ENCODE measurements at regions not wholly inside any gene's neighbourhood (a gene's known extent, or its start where the extent isn't known, plus 50 kb on each side); places are given as distances from the start of the nearest gene placed in this dataset.

DNA sequence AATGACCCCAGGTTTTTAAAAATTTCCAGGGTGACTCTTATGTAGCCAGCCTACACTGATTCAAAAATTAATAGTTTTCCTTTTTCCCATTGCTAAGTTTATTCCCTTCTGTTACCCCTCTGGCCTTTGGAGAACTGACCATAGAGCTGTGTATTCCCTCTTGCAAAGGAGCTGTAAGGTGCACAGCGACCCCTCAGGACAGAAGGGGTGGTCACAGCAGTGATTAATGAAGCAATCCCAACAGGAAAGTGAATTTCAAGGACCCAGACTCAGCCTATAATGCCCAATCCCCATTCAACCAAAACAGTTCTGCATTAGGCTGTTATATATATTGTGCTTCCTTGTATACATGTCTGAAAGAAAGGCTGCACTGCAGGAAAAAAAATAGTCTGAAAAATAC, 147.1 kb downstream of the WT1 start:
- no peak for DNase-seq
- Histone ChIP-seq H3K79me2 (ENCODE audit: insufficient read depth, low read length) (no peaks in the 10 kb centered on the region), H3K4me2 (replicated peaks; ENCODE audit: extremely low read depth, low read length, poor library complexity, severe bottlenecking) (no peak overlapping the region), H3K36me3 (replicated peaks in 1 of 2; ENCODE audit: control insufficient read depth in 1 of 2, insufficient read depth in 2 of 2, low read length in 2 of 2) (no peaks in the 10 kb centered on the region), H3K4me3 (replicated peaks in 1 of 3; ENCODE audit: low read depth in 2 of 3, low read length in 3 of 3) (no peak overlapping the region), H3K27me3 (ENCODE audit: control insufficient read depth in 2 of 2, insufficient read depth in 2 of 2, low read length in 2 of 2) (no peaks in the 10 kb centered on the region), H4K20me1 (ENCODE audit: insufficient read depth, low read length) (no peaks in the 10 kb centered on the region), H3K4me1 (ENCODE audit: control insufficient read depth in 1 of 2, insufficient read depth in 2 of 2, low read length in 2 of 2) (no peaks in the 10 kb centered on the region), H2AFZ (ENCODE audit: insufficient read depth, low read depth, low read length, poor library complexity, severe bottlenecking) (no peak overlapping the region), H3K9ac (ENCODE audit: insufficient read depth, low read length, poor library complexity, severe bottlenecking) (no peak overlapping the region), H3K27ac (ENCODE audit: low read depth in 1 of 2, low read length in 2 of 2) (no peak overlapping the region), H3K9me3 (replicated peaks in 1 of 2; ENCODE audit: control insufficient read depth in 1 of 2, insufficient read depth in 1 of 2, low read length in 2 of 2) (no peaks in the 10 kb centered on the region)
- Mint-ChIP-seq H3K4me3 (no peak overlapping the region), H3K9me3 (peaks cover under 1 to 9% (median 3%) of the 10 kb centered on the region in 7 donors), H3K27ac (no peak overlapping the region), H3K27me3 (ENCODE audit: low read depth in 3 of 3) (peaks cover 1 to 12% (median 9%) of the 10 kb centered on the region in 3 donors), H3K4me1 (peaks cover 5% of the 10 kb centered on the region), H3K36me3 (no peaks in the 10 kb centered on the region)
- no CpG with 5 or more reads among the region's 1 CpG for WGBS (ENCODE audit: insufficient coverage)
- TF ChIP-seq, protein P1, sequence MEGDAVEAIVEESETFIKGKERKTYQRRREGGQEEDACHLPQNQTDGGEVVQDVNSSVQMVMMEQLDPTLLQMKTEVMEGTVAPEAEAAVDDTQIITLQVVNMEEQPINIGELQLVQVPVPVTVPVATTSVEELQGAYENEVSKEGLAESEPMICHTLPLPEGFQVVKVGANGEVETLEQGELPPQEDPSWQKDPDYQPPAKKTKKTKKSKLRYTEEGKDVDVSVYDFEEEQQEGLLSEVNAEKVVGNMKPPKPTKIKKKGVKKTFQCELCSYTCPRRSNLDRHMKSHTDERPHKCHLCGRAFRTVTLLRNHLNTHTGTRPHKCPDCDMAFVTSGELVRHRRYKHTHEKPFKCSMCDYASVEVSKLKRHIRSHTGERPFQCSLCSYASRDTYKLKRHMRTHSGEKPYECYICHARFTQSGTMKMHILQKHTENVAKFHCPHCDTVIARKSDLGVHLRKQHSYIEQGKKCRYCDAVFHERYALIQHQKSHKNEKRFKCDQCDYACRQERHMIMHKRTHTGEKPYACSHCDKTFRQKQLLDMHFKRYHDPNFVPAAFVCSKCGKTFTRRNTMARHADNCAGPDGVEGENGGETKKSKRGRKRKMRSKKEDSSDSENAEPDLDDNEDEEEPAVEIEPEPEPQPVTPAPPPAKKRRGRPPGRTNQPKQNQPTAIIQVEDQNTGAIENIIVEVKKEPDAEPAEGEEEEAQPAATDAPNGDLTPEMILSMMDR (IDR thresholded peaks at IDR 0.05): no peak
- intact Hi-C loops (cut with micrococcal nuclease): no loop called here

DNA sequence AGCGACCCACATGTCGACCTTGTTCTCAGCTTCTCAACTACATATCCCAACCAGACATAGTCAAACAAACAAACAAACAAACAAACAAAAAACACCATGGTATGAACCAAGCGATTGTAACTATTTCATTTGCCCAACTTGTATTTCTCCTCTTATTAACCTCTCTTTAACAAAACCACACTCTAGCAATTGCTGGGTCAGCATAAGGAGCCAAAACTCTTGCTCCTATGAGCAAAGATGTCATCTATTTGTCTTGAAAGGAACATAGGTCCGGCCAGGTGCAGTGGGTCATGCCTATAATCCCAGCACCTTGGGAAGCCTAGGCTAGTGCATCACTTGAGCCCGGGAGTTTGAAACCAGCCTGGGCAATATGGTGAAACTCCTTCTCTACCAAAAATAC, 145.6 kb downstream of the WT1 start:
- Histone ChIP-seq H3K4me2 (replicated peaks; ENCODE audit: extremely low read depth, low read length, poor library complexity, severe bottlenecking) (no peak overlapping the region), H3K27ac (ENCODE audit: low read depth in 1 of 2, low read length in 2 of 2) (no peak overlapping the region), H3K9me3 (replicated peaks in 1 of 2; ENCODE audit: control insufficient read depth in 1 of 2, insufficient read depth in 1 of 2, low read length in 2 of 2) (no peaks in the 10 kb centered on the region), H3K9ac (ENCODE audit: insufficient read depth, low read length, poor library complexity, severe bottlenecking) (no peak overlapping the region), H3K4me1 (ENCODE audit: control insufficient read depth in 1 of 2, insufficient read depth in 2 of 2, low read length in 2 of 2) (no peaks in the 10 kb centered on the region), H2AFZ (ENCODE audit: insufficient read depth, low read depth, low read length, poor library complexity, severe bottlenecking) (no peak overlapping the region), H3K4me3 (replicated peaks in 1 of 3; ENCODE audit: low read depth in 2 of 3, low read length in 3 of 3) (no peak overlapping the region), H3K79me2 (ENCODE audit: insufficient read depth, low read length) (no peaks in the 10 kb centered on the region), H3K36me3 (replicated peaks in 1 of 2; ENCODE audit: control insufficient read depth in 1 of 2, insufficient read depth in 2 of 2, low read length in 2 of 2) (no peaks in the 10 kb centered on the region), H3K27me3 (ENCODE audit: control insufficient read depth in 2 of 2, insufficient read depth in 2 of 2, low read length in 2 of 2) (no peaks in the 10 kb centered on the region), H4K20me1 (ENCODE audit: insufficient read depth, low read length) (no peaks in the 10 kb centered on the region)
- Mint-ChIP-seq H3K9me3 (peaks cover 0 to 6% (median 5%) of the 10 kb centered on the region in 7 donors), H3K4me1 (peaks cover 5% of the 10 kb centered on the region), H3K36me3 (no peaks in the 10 kb centered on the region), H3K4me3 (no peak overlapping the region), H3K27ac (no peak overlapping the region), H3K27me3 (ENCODE audit: low read depth in 3 of 3) (peaks cover 0 to 7% (median 6%) of the 10 kb centered on the region in 3 donors)
- TF ChIP-seq, protein P1 (IDR thresholded peaks at IDR 0.05): no peak
- WGBS (ENCODE audit: insufficient coverage): 100% methylated on average over 2 of the region's 5 CpGs
- no peak for DNase-seq
- intact Hi-C loops (cut with micrococcal nuclease): no loop called here
